D721Med (cell line): ENCODE measurements at regions not wholly inside any gene's neighbourhood (a gene's known extent, or its start where the extent isn't known, plus 50 kb on each side); places are given as distances from the start of the nearest gene placed in this dataset.

Source experiments
- DNase-seq: peaks from one replicate; pipeline ENCODE4 v3.0.0; 2011; ENCODE audit warnings: low spot score; ENCODE audit not compliant: insufficient read length
- FAIRE-seq: peaks from 2 replicates; lab custom pipeline; 2011; peaks lifted over from hg19 to GRCh38; lab: Jason Lieb, UNC
- TF ChIP-seq, protein P1 (sequence below): IDR thresholded peaks from 2 replicates; pipeline ENCODE4 v1.5.1; 2012; ENCODE audit warnings: mild to moderate bottlenecking, control low read depth; ENCODE audit not compliant: insufficient read depth; ENCODE audit errors: missing control alignments

GRCh38 chr1:186775881-186776560, 52.7 kb upstream of the PLA2G4A start:
- TF ChIP-seq, protein P1, sequence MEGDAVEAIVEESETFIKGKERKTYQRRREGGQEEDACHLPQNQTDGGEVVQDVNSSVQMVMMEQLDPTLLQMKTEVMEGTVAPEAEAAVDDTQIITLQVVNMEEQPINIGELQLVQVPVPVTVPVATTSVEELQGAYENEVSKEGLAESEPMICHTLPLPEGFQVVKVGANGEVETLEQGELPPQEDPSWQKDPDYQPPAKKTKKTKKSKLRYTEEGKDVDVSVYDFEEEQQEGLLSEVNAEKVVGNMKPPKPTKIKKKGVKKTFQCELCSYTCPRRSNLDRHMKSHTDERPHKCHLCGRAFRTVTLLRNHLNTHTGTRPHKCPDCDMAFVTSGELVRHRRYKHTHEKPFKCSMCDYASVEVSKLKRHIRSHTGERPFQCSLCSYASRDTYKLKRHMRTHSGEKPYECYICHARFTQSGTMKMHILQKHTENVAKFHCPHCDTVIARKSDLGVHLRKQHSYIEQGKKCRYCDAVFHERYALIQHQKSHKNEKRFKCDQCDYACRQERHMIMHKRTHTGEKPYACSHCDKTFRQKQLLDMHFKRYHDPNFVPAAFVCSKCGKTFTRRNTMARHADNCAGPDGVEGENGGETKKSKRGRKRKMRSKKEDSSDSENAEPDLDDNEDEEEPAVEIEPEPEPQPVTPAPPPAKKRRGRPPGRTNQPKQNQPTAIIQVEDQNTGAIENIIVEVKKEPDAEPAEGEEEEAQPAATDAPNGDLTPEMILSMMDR: no peak
- DNase-seq (no peak), FAIRE-seq (no peak)

DNA sequence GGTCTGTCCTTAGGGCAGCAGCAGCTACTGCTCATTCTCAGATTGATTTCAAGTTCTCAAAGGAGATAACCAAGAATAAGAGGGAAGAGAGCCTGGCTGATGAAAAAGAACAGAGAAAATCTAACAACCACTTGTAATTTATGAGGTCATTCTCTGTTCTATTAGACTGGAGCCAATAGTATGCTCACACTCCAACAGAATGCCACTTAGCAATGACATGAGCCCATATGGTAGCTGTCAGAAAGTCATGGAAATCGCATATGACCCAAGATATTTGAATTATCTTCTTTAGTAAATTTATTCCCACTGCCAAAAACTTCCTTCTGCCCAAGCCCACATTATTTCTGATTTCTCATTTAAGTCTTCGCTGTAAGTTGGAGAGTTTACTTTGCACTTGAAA, 53.7 kb upstream of the PLA2G4A start:
- FAIRE-seq (no peak), DNase-seq (no peak)

GRCh38 chr1:186772228-186772627, 56.5 kb upstream of the PLA2G4A start:
- FAIRE-seq: peak; percentile 84
- TF ChIP-seq, protein P1: no peak
- DNase-seq: no peak

More for the DNA sequence above, 53.7 kb upstream of the PLA2G4A start:
- TF ChIP-seq, protein P1: no peak

- TF ChIP-seq, protein P1: no peak
- no peak for FAIRE-seq
- DNase-seq: no peak
Observed at GRCh38 chr1:186770421-186770820, 58.3 kb upstream of the PLA2G4A start.

DNA sequence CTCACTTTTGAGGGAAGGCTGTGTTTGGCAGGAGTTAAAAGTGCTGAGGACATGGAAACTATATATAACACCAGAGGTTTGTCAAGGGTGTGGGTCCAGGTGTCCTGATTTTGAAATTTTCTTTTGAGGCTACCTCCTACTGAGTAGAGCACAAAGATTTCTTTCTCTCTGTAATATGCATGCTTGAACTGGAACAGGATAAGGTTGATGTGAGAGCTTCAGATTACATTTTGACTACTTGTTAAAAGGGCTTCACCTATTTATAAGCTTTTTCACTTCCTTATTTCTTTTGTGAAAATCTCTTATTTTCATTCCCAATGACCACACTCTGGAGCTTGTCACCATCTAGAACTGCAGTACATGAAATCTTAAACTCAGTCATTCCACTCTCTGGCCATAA, 59.8 kb upstream of the PLA2G4A start:
- DNase-seq (no peak), FAIRE-seq (peak; percentile 63)
- TF ChIP-seq, protein P1: no peak

- FAIRE-seq (no peak), DNase-seq (no peak)
- TF ChIP-seq, protein P1: no peak
Observed at GRCh38 chr1:186765446-186765845, 63.3 kb upstream of the PLA2G4A start.

- TF ChIP-seq, protein P1: no peak
- DNase-seq: no peak
- FAIRE-seq: peak; percentile 51
Observed at GRCh38 chr1:186763107-186763506, 65.6 kb upstream of the PLA2G4A start.
